ENCODE measurements at regions not wholly inside any gene's neighbourhood (a gene's known extent, or its start where the extent isn't known, plus 50 kb on each side); places are given as distances from the start of the nearest gene placed in this dataset.
"Not testable (repeated sequence)": the region's sequence is repeated elsewhere in the genome, so short reads cannot be mapped to it uniquely, and the experiment has no call there.

GRCh38 chr4:66284991-66285451 is 614.7 kb upstream of the EPHA5 start:
- BruUV-seq (replicated peaks): no TSS peak
- Mint-ChIP-seq H3K27me3 (ENCODE audit: insufficient read depth, unreplicated experiment) (no peaks in the 10 kb centered on the region), H3K36me3 (ENCODE audit: insufficient read depth, unreplicated experiment) (no peaks in the 10 kb centered on the region), H3K9me3 (ENCODE audit: unreplicated experiment) (no peaks in the 10 kb centered on the region), H3K4me3 (ENCODE audit: unreplicated experiment) (no peak overlapping the region), H3K27ac (ENCODE audit: low read depth, unreplicated experiment) (no peak overlapping the region), H3K4me1 (ENCODE audit: insufficient read depth, unreplicated experiment) (peaks cover 4% of the 10 kb centered on the region)
- no peak for DNase-seq (ENCODE audit: unreplicated experiment)
- no peak for TF ChIP-seq CTCF (IDR thresholded peaks at IDR 0.05; ENCODE audit: unreplicated experiment)
- ChIA-PET POLR2A (no interaction called here), CTCF (no interaction called here)
- intact Hi-C loops (cut with micrococcal nuclease): no loop called here

- ChIA-PET CTCF (no interaction called here), POLR2A (no interaction called here)
- Mint-ChIP-seq H3K27ac (ENCODE audit: low read depth, unreplicated experiment) (no peak overlapping the region), H3K36me3 (ENCODE audit: insufficient read depth, unreplicated experiment) (no peaks in the 10 kb centered on the region), H3K4me3 (ENCODE audit: unreplicated experiment) (no peak overlapping the region), H3K27me3 (ENCODE audit: insufficient read depth, unreplicated experiment) (no peaks in the 10 kb centered on the region), H3K9me3 (ENCODE audit: unreplicated experiment) (no peaks in the 10 kb centered on the region), H3K4me1 (ENCODE audit: insufficient read depth, unreplicated experiment) (peaks cover 4% of the 10 kb centered on the region)
- DNase-seq (ENCODE audit: unreplicated experiment): no peak
- TF ChIP-seq CTCF (IDR thresholded peaks at IDR 0.05; ENCODE audit: unreplicated experiment): no peak
- no TSS peak for BruUV-seq (replicated peaks)
- intact Hi-C loops (cut with micrococcal nuclease): loop anchor here (10.0 kb wide), 1 partner anchor 176 kb away; no protein-coding TSS in a partner anchor
These were observed 608.8 kb upstream of the EPHA5 start for GRCh38 chr4:66279084-66279483.

GRCh38 chr4:66275411-66276038 is 605.2 kb upstream of the EPHA5 start:
- DNase-seq (ENCODE audit: unreplicated experiment): no peak
- no TSS peak for BruUV-seq (replicated peaks)
- no peak for TF ChIP-seq CTCF (IDR thresholded peaks at IDR 0.05; ENCODE audit: unreplicated experiment)
- H3K27ac Mint-ChIP-seq (ENCODE audit: low read depth, unreplicated experiment): no peak overlapping the region
- ChIA-PET POLR2A (interaction anchor here (0.6 kb wide), 1 partner anchor 587 kb away, joined by 3 read pairs; no protein-coding TSS in a partner anchor), CTCF (interaction anchor here (0.5 kb wide), 1 partner anchor 253 kb away, joined by 4 read pairs; no protein-coding TSS in a partner anchor)
- H3K4me1 Mint-ChIP-seq (ENCODE audit: insufficient read depth, unreplicated experiment): no peaks in the 10 kb centered on the region
- intact Hi-C loops (cut with micrococcal nuclease): loop anchor here (10.0 kb wide), 1 partner anchor 179 kb away; no protein-coding TSS in a partner anchor
- no peaks in the 10 kb centered on the region for H3K36me3 Mint-ChIP-seq (ENCODE audit: insufficient read depth, unreplicated experiment)
- no peaks in the 10 kb centered on the region for H3K9me3 Mint-ChIP-seq (ENCODE audit: unreplicated experiment)
- H3K27me3 Mint-ChIP-seq (ENCODE audit: insufficient read depth, unreplicated experiment): no peaks in the 10 kb centered on the region
- no peak overlapping the region for H3K4me3 Mint-ChIP-seq (ENCODE audit: unreplicated experiment)

- Mint-ChIP-seq H3K9me3 (ENCODE audit: unreplicated experiment) (peaks cover 7% of the 10 kb centered on the region), H3K4me3 (ENCODE audit: unreplicated experiment) (no peak overlapping the region), H3K27me3 (ENCODE audit: insufficient read depth, unreplicated experiment) (no peaks in the 10 kb centered on the region), H3K27ac (ENCODE audit: low read depth, unreplicated experiment) (no peak overlapping the region), H3K36me3 (ENCODE audit: insufficient read depth, unreplicated experiment) (no peaks in the 10 kb centered on the region), H3K4me1 (ENCODE audit: insufficient read depth, unreplicated experiment) (no peaks in the 10 kb centered on the region)
- POLR2A ChIA-PET: no interaction called here
- intact Hi-C loops (cut with micrococcal nuclease): loop anchor here (10.0 kb wide), 1 partner anchor 182 kb away; no protein-coding TSS in a partner anchor
- BruUV-seq (replicated peaks): no TSS peak
- DNase-seq (ENCODE audit: unreplicated experiment): no peak
- no peak for TF ChIP-seq CTCF (IDR thresholded peaks at IDR 0.05; ENCODE audit: unreplicated experiment)
- CTCF ChIA-PET: no interaction called here
These were observed 602.8 kb upstream of the EPHA5 start for GRCh38 chr4:66273110-66273509.

DNA sequence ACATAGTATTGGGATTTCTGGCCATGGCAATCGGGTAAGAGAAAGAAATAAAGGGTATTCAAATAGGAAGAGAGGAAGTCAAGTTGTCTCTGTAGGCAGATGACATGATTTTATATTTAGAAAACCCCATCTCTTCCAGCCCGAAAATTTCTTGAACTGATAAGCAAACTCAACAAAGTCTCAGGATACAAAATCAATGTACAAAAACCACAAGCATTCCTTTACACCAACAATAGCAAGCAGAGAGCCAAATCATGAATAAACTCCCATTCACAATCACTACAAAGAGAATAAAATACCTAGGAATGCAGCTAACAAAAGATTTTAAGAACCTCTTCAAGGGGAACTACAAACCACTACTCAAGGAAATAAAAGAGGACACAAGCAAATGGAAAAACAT is 600.1 kb upstream of the EPHA5 start:
- H3K27me3 Mint-ChIP-seq (ENCODE audit: insufficient read depth, unreplicated experiment); POLR2A ChIA-PET; BruUV-seq (replicated peaks); DNase-seq (ENCODE audit: unreplicated experiment); H3K27ac Mint-ChIP-seq (ENCODE audit: low read depth, unreplicated experiment); H3K9me3 Mint-ChIP-seq (ENCODE audit: unreplicated experiment); CTCF ChIA-PET; H3K4me3 Mint-ChIP-seq (ENCODE audit: unreplicated experiment); H3K4me1 Mint-ChIP-seq (ENCODE audit: insufficient read depth, unreplicated experiment); H3K36me3 Mint-ChIP-seq (ENCODE audit: insufficient read depth, unreplicated experiment): not testable (repeated sequence)
- intact Hi-C loops (cut with micrococcal nuclease): loop anchor here (10.0 kb wide), 1 partner anchor 184 kb away; no protein-coding TSS in a partner anchor

GRCh38 chr4:66266554-66266953 is 596.3 kb upstream of the EPHA5 start:
- H3K36me3 Mint-ChIP-seq (ENCODE audit: insufficient read depth, unreplicated experiment); DNase-seq (ENCODE audit: unreplicated experiment); CTCF ChIA-PET; BruUV-seq (replicated peaks); intact Hi-C loops (cut with micrococcal nuclease); H3K27ac Mint-ChIP-seq (ENCODE audit: low read depth, unreplicated experiment); POLR2A ChIA-PET; H3K9me3 Mint-ChIP-seq (ENCODE audit: unreplicated experiment); H3K4me3 Mint-ChIP-seq (ENCODE audit: unreplicated experiment); H3K4me1 Mint-ChIP-seq (ENCODE audit: insufficient read depth, unreplicated experiment); H3K27me3 Mint-ChIP-seq (ENCODE audit: insufficient read depth, unreplicated experiment): not testable (repeated sequence)
